CD4-positive, alpha-beta T cell treated with Interleukin-12 subunit alpha and Interleukin-12 subunit beta, for 1 hour (primary cell): ENCODE measurements at regions not wholly inside any gene's neighbourhood (a gene's known extent, or its start where the extent isn't known, plus 50 kb on each side); places are given as distances from the start of the nearest gene placed in this dataset.

Experiments used
- DNase-seq: peaks from one replicate; pipeline ENCODE4 v3.0.0-alpha.2; 2020

GRCh38 chr14:78074561-78074960, 95.6 kb upstream of the NRXN3 start:
- no peak for DNase-seq

- no peak for DNase-seq
Observed at GRCh38 chr14:78075033-78075432, 95.1 kb upstream of the NRXN3 start.

DNA sequence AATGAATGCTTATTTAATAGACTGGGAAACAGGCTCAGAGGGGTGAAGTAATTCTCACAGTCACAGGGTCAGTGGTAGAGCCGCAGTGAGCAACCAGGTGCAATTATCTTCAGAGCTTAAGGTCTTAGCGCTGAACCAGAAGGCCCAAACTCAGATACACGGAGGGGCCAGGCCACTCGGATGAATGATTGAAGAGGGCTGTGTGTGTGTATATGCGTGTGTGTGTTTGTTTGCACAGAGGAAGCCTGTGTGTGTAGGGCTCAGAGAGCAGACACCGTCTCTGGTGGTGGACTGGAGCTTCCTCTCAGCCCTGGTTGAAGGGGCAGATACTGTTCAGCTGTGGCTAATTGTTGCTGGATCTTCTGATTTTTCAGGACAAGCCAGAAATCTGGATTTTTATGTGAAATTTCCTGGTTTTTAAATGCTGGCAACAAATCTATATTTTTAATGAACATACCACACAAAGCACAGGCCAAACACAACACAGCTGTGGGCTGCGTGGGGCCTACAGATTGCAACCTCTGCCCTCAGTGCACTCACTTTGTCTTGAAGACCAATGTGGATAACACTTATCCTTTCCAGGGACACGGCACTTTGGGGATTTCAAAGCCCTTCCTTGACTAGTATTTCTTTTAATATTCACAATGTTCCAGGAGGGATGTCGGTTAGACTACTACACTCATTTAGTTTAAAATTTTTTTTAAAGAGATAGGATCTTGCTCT, 94.5 kb upstream of the NRXN3 start:
- no peak for DNase-seq

DNA sequence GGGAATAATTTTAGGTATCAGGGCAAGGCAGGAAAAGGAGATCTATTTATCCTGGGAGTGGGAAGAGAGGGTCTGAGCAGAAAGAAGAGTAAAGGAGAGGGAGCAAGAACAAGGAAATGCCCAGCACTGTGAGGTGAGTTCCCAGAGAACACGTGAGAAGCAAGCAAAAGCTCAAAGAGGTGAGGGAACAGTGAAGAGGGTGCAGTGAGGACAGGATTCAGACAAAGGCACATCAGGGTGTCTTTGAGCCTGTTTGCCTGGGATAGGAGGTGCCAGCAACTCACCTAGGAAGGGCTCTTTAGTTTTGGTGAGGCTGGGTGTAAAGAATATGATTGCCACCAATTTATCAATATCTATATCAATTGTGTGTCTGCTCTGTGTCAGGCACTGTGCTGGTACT, 88.9 kb upstream of the NRXN3 start:
- DNase-seq = no peak

DNA sequence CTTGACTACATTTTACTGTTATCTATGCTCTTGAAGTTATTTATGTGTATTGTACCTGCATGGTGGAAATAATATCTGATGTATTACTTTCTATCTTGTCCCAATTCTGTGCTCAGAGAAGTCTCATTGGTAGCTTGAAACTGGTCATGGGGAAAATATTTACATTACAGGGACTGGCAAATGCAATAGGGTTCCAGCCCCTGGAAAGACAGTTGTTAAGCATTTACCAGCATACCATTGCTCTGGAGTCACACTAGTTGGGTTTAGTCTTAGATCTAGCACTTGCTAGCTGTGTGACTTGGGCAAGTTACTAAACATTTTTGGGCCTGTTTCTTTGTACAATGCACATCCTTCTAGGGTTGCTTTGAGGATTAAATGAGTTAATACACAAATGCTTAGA, 86.3 kb upstream of the NRXN3 start:
- no peak for DNase-seq

DNA sequence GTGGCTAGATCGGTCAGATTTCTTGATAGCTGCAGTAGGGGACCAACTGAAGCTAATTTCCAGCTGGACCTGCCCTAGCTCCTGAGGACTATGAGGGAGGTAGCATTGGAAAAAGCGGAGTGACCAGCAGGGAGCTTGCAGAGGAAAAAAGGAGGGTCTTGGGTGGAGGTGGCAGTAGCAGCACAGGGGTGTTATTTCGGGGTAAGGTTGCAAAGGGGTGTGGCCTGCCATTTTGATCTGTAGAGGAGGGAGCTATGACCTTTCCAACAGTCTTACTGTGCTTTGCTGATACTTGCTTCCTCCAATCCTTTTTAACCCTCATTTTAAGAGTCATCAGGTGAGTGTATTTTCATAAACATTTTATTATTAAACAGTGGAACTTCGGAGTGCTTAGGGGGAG, 83.8 kb upstream of the NRXN3 start:
- DNase-seq = no peak

- no peak for DNase-seq
Observed at GRCh38 chr14:78088916-78089315, 81.3 kb upstream of the NRXN3 start.

DNA sequence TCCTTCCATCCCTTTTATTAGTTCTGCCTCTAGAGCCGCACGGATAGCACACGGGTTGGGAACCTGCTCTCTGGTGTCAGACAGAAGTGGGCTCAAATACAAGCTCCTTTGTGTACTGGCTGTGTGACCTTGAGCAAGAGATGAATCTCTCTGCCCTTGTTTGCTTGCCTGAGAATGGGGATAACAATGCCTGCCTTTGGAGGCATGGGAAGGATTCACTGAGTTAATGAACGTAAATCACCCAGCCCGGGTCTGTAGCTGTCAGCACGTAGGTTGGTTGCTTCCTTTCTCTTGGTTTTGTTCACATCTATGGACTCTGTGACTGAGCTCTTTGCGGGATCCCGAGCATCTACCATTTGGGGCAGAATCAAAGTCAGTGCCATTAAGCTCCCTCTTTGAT, 79.3 kb upstream of the NRXN3 start:
- no peak for DNase-seq

DNA sequence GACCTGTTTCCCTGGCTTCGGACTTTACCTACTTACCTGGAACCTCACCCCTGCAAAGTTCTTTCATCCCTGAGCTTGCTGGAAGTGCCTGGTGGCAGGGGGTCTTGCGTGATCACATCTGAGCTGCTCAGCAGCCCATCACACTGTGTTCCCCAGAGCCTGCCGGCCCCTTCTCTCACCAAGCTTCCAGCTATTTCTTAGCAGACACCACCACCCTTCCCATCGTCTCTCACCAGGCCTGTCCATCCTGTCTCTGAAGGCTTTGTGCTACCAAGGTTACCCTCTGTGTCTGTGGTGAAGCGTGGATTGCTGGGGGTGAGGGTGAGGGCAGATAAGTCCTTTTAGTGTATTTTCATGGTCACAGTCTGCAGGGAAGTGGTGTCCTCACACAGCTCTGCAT, 78.8 kb upstream of the NRXN3 start:
- no peak for DNase-seq

- no peak for DNase-seq
Observed at GRCh38 chr14:78092040-78092439, 78.1 kb upstream of the NRXN3 start.

GRCh38 chr14:78103271-78103670, 66.9 kb upstream of the NRXN3 start:
- DNase-seq = no peak

GRCh38 chr14:78104160-78104559, 66.0 kb upstream of the NRXN3 start:
- DNase-seq = no peak

GRCh38 chr14:78104655-78105054, 65.5 kb upstream of the NRXN3 start:
- DNase-seq = no peak

GRCh38 chr14:78106381-78106780, 63.8 kb upstream of the NRXN3 start:
- no peak for DNase-seq

- no peak for DNase-seq
Observed at GRCh38 chr14:78107166-78107565, 63.0 kb upstream of the NRXN3 start.

DNA sequence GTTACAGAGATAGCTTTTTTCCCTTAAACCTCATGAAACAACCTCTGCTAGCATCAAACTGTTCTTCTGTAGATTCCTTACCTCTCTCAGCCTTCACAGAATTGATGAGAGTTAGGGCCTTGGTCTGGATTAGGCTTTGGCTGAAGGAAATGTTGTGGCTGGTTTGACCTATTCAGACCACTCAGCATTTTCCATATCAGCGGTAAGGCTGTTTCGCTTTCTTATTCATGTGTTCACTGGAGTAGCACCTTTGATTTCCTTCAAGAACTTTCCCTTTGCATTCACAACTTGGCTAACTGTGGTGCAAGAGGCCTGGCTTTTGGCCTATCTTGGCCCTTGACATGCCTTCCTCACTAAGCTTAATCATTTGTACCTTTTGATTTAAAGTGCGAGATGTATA, 50.7 kb upstream of the NRXN3 start:
- DNase-seq = no peak
